ENCODE measurements at regions not wholly inside any gene's neighbourhood (a gene's known extent, or its start where the extent isn't known, plus 50 kb on each side); places are given as distances from the start of the nearest gene placed in this dataset.
"Not testable (repeated sequence)": the region's sequence is repeated elsewhere in the genome, so short reads cannot be mapped to it uniquely, and the experiment has no call there.

GRCh38 chr14:27338012-27338411 lies 740.2 kb upstream of the NOVA1 start:
- H3K4me3 ChIP-seq (replicated peaks in 1 of 3), result no peak overlapping the region
- no peaks in the 10 kb centered on the region for H3K36me3 ChIP-seq
- TF ChIP-seq, protein P1, sequence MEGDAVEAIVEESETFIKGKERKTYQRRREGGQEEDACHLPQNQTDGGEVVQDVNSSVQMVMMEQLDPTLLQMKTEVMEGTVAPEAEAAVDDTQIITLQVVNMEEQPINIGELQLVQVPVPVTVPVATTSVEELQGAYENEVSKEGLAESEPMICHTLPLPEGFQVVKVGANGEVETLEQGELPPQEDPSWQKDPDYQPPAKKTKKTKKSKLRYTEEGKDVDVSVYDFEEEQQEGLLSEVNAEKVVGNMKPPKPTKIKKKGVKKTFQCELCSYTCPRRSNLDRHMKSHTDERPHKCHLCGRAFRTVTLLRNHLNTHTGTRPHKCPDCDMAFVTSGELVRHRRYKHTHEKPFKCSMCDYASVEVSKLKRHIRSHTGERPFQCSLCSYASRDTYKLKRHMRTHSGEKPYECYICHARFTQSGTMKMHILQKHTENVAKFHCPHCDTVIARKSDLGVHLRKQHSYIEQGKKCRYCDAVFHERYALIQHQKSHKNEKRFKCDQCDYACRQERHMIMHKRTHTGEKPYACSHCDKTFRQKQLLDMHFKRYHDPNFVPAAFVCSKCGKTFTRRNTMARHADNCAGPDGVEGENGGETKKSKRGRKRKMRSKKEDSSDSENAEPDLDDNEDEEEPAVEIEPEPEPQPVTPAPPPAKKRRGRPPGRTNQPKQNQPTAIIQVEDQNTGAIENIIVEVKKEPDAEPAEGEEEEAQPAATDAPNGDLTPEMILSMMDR (IDR thresholded peaks at IDR 0.05), result no peak
- no peak for TF ChIP-seq POLR2A (IDR thresholded peaks at IDR 0.05)
- H3K9me3 ChIP-seq, result no peaks in the 10 kb centered on the region
- H3K4me1 ChIP-seq, result no peaks in the 10 kb centered on the region
- DNase-seq, result no peak
- intact Hi-C loops (cut with DNase I), result no loop called here
- no peaks in the 10 kb centered on the region for H3K27me3 ChIP-seq
- no peak overlapping the region for H3K27ac ChIP-seq
- WGBS, 2 donors, result 76 to 80% methylated on average over 2 of the region's 2 CpGs

DNA sequence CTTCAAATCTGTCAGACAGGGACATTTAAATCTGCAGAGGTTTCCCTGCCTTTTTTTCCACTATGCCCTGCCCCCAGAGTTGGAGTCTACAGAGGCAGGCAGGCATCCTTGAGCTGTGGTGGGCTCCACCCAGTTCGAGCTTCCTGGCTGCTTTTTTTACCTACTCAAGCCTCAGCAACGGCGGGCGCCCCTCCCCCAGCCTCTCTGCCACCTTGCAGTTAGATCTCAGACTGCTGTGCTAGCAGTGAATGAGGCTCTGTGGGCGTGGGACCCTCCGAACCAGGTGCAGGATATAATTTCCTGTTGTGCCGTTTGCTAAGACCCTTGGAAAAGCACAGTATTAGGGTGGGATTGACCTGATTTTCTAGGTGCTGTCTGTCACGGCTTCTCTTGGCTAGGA lies 765.2 kb upstream of the NOVA1 start:
- H3K4me3 ChIP-seq (replicated peaks in 1 of 3); H3K27me3 ChIP-seq; intact Hi-C loops (cut with DNase I); H3K36me3 ChIP-seq; H3K9me3 ChIP-seq; H3K4me1 ChIP-seq; H3K27ac ChIP-seq; DNase-seq: not testable (repeated sequence)
- 78 to 80% methylated on average over 8 of the region's 8 CpGs for WGBS, 2 donors

GRCh38 chr14:27366596-27366995 lies 768.8 kb upstream of the NOVA1 start:
- intact Hi-C loops (cut with DNase I), result no loop called here
- no peaks in the 10 kb centered on the region for H3K4me1 ChIP-seq
- no peaks in the 10 kb centered on the region for H3K27me3 ChIP-seq
- no peak for DNase-seq
- no peaks in the 10 kb centered on the region for H3K9me3 ChIP-seq
- no peak overlapping the region for H3K27ac ChIP-seq
- no peaks in the 10 kb centered on the region for H3K36me3 ChIP-seq
- 88 to 95% methylated on average over 5 of the region's 5 CpGs for WGBS, 2 donors
- TF ChIP-seq POLR2A (IDR thresholded peaks at IDR 0.05), result no peak
- TF ChIP-seq, protein P1 (IDR thresholded peaks at IDR 0.05), result no peak
- no peak overlapping the region for H3K4me3 ChIP-seq (replicated peaks in 1 of 3)

GRCh38 chr14:27367345-27367744 lies 769.5 kb upstream of the NOVA1 start:
- no peak overlapping the region for H3K27ac ChIP-seq
- intact Hi-C loops (cut with DNase I), result no loop called here
- H3K9me3 ChIP-seq, result no peaks in the 10 kb centered on the region
- no peak for TF ChIP-seq POLR2A (IDR thresholded peaks at IDR 0.05)
- TF ChIP-seq, protein P1 (IDR thresholded peaks at IDR 0.05), result no peak
- no peak for DNase-seq
- no peaks in the 10 kb centered on the region for H3K4me1 ChIP-seq
- H3K27me3 ChIP-seq, result no peaks in the 10 kb centered on the region
- H3K36me3 ChIP-seq, result no peaks in the 10 kb centered on the region
- WGBS, 2 donors, result 88 to 97% methylated on average over 1 of the region's 1 CpG
- H3K4me3 ChIP-seq (replicated peaks in 1 of 3), result no peak overlapping the region

DNA sequence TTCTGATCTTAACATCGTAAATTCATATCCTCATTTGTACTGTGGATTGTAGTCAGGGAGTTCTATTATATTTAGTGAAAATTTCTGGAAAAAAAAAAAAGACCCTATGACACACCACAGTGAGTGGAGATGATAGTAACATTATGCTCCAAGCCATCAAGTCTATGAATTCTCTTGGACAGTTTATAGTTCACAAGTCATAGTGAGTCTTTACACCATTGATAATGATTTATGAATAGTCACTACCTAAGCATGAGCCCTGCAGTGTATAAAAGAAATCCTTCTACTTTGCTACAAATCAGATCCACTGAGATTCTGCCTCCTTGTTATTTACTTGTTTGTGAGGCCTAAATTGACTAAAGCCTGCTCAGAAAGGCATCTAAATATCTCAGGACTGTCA lies 772.2 kb upstream of the NOVA1 start:
- 87 to 88% methylated on average over 1 of the region's 1 CpG for WGBS, 2 donors
- Histone ChIP-seq H3K9me3 (no peaks in the 10 kb centered on the region), H3K4me1 (no peaks in the 10 kb centered on the region), H3K27ac (no peak overlapping the region), H3K36me3 (no peaks in the 10 kb centered on the region), H3K27me3 (no peaks in the 10 kb centered on the region), H3K4me3 (replicated peaks in 1 of 3) (no peak overlapping the region)
- intact Hi-C loops (cut with DNase I), result no loop called here
- TF ChIP-seq POLR2A (IDR thresholded peaks at IDR 0.05), result no peak
- TF ChIP-seq, protein P1 (IDR thresholded peaks at IDR 0.05), result no peak
- DNase-seq, result no peak

GRCh38 chr14:27370775-27371174 lies 772.9 kb upstream of the NOVA1 start:
- Histone ChIP-seq H3K27me3 (no peaks in the 10 kb centered on the region), H3K4me3 (replicated peaks in 1 of 3) (no peak overlapping the region), H3K36me3 (no peaks in the 10 kb centered on the region), H3K27ac (no peak overlapping the region), H3K4me1 (no peaks in the 10 kb centered on the region), H3K9me3 (no peaks in the 10 kb centered on the region)
- no peak for DNase-seq
- TF ChIP-seq, protein P1 (IDR thresholded peaks at IDR 0.05), result no peak
- TF ChIP-seq POLR2A (IDR thresholded peaks at IDR 0.05), result no peak
- intact Hi-C loops (cut with DNase I), result no loop called here

Measured in thyroid gland (tissue), 4 donors.